ENCODE measurements at regions not wholly inside any gene's neighbourhood (a gene's known extent, or its start where the extent isn't known, plus 50 kb on each side); places are given as distances from the start of the nearest gene placed in this dataset.

- TF ChIP-seq EZH2phosphoT487 (IDR thresholded peaks at IDR 0.05; ENCODE audit: low read depth, severe bottlenecking, unreplicated experiment) (no peak), CTCF (IDR thresholded peaks at IDR 0.05; ENCODE audit: poor library complexity) (no peak), EZH2 (IDR thresholded peaks at IDR 0.05; ENCODE audit: borderline replicate concordance) (no peak)
- H3K4me2 ChIP-seq: no peak overlapping the region
- H3K4me1 ChIP-seq (ENCODE audit: insufficient read depth): no peaks in the 10 kb centered on the region
- H4K20me1 ChIP-seq (ENCODE audit: insufficient read depth, poor library complexity, severe bottlenecking): no peaks in the 10 kb centered on the region
- no peaks in the 10 kb centered on the region for H3K36me3 ChIP-seq (replicated peaks; ENCODE audit: insufficient read depth, low read depth)
- no peak overlapping the region for H2AFZ ChIP-seq
- H3K4me3 ChIP-seq: no peak overlapping the region
- H3K9me3 ChIP-seq (ENCODE audit: low read depth): no peaks in the 10 kb centered on the region
- DNase-seq (ENCODE audit: low spot score): no peak
- H3K27me3 ChIP-seq: no peaks in the 10 kb centered on the region
- 92% methylated on average over 9 of the region's 9 CpGs for WGBS (ENCODE audit: low lambda C conversion rate, missing lambda C conversion rate)
- H3K27ac ChIP-seq: no peak overlapping the region
- H3K9me2 ChIP-seq (replicated peaks; ENCODE audit: insufficient read depth): no peaks in the 10 kb centered on the region
- no peaks in the 10 kb centered on the region for H3K79me2 ChIP-seq
Observed at GRCh38 chr3:72137865-72138861, 353.2 kb upstream of the PROK2 start.

- Histone ChIP-seq H3K4me3 (no peak overlapping the region), H3K4me1 (ENCODE audit: insufficient read depth) (no peaks in the 10 kb centered on the region), H3K9me3 (ENCODE audit: low read depth) (no peaks in the 10 kb centered on the region), H3K79me2 (no peaks in the 10 kb centered on the region), H4K20me1 (ENCODE audit: insufficient read depth, poor library complexity, severe bottlenecking) (no peaks in the 10 kb centered on the region), H3K27ac (no peak overlapping the region), H3K36me3 (replicated peaks; ENCODE audit: insufficient read depth, low read depth) (no peaks in the 10 kb centered on the region), H3K4me2 (no peak overlapping the region), H2AFZ (no peak overlapping the region), H3K27me3 (no peaks in the 10 kb centered on the region), H3K9me2 (replicated peaks; ENCODE audit: insufficient read depth) (no peaks in the 10 kb centered on the region)
- TF ChIP-seq EZH2phosphoT487 (IDR thresholded peaks at IDR 0.05; ENCODE audit: low read depth, severe bottlenecking, unreplicated experiment) (no peak), CTCF (IDR thresholded peaks at IDR 0.05; ENCODE audit: poor library complexity) (no peak), EZH2 (IDR thresholded peaks at IDR 0.05; ENCODE audit: borderline replicate concordance) (no peak)
- no peak for DNase-seq (ENCODE audit: low spot score)
- WGBS (ENCODE audit: low lambda C conversion rate, missing lambda C conversion rate): 62% methylated on average over 5 of the region's 5 CpGs
Observed at GRCh38 chr3:72135636-72136035, 350.7 kb upstream of the PROK2 start.

GRCh38 chr3:72134989-72135451 is 350.1 kb upstream of the PROK2 start:
- Histone ChIP-seq H3K36me3 (replicated peaks; ENCODE audit: insufficient read depth, low read depth) (no peaks in the 10 kb centered on the region), H3K4me2 (no peak overlapping the region), H4K20me1 (ENCODE audit: insufficient read depth, poor library complexity, severe bottlenecking) (no peaks in the 10 kb centered on the region), H3K9me3 (ENCODE audit: low read depth) (no peaks in the 10 kb centered on the region), H3K27me3 (no peaks in the 10 kb centered on the region), H3K79me2 (no peaks in the 10 kb centered on the region), H3K4me3 (no peak overlapping the region), H3K4me1 (ENCODE audit: insufficient read depth) (no peaks in the 10 kb centered on the region), H3K27ac (no peak overlapping the region), H3K9me2 (replicated peaks; ENCODE audit: insufficient read depth) (no peaks in the 10 kb centered on the region), H2AFZ (no peak overlapping the region)
- no peak for DNase-seq (ENCODE audit: low spot score)
- WGBS (ENCODE audit: low lambda C conversion rate, missing lambda C conversion rate): 78% methylated on average over 6 of the region's 6 CpGs
- TF ChIP-seq CTCF (IDR thresholded peaks at IDR 0.05; ENCODE audit: poor library complexity) (no peak), EZH2phosphoT487 (IDR thresholded peaks at IDR 0.05; ENCODE audit: low read depth, severe bottlenecking, unreplicated experiment) (no peak), EZH2 (IDR thresholded peaks at IDR 0.05; ENCODE audit: borderline replicate concordance) (no peak)

Measured in hepatocyte (in vitro differentiated cells).